ENCODE measurements at regions not wholly inside any gene's neighbourhood (a gene's known extent, or its start where the extent isn't known, plus 50 kb on each side); places are given as distances from the start of the nearest gene placed in this dataset.

- WGBS = 71% methylated on average over 14 of the region's 17 CpGs
Measured at GRCh38 chr10:118482393-118483331, 112.8 kb downstream of the PRLHR start.

DNA sequence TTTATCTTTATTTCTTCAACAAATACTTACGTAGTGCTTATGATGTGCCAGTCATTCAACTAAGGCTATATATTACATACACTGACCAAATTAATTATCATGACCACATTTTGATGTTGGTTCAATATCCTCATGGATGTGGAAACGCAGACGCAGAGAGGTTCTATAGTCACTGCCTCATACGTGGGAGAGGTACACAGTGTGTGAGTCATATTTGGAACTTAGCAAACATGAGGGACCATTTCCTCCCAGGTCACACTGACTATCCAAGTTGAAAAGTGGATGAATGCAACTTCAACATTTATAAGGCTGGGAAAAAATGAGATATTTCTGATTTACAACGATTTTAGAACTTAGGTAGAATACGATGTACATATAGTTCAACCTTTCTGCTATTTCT, 113.6 kb downstream of the PRLHR start:
- H2BK120ac ChIP-seq (ENCODE audit: low read depth, low read length) = no peak overlapping the region
- H3K14ac ChIP-seq (ENCODE audit: low read length in 2 of 2) = no peak overlapping the region
- no peak overlapping the region for H3K4ac ChIP-seq (ENCODE audit: low read depth in 1 of 2, low read length in 2 of 2)
- no peak overlapping the region for H2AFZ ChIP-seq (ENCODE audit: low read depth, low read length)
- H2BK12ac ChIP-seq (ENCODE audit: low read length in 2 of 2) = no peak overlapping the region
- H3K18ac ChIP-seq (ENCODE audit: low read depth in 1 of 2, low read length in 2 of 2) = no peak overlapping the region
- no peaks in the 10 kb centered on the region for H3K9me3 ChIP-seq (ENCODE audit: control insufficient read depth, low read length)
- H3K23ac ChIP-seq (ENCODE audit: low read length in 2 of 2) = no peak overlapping the region
- no peaks in the 10 kb centered on the region for H3K36me3 ChIP-seq (ENCODE audit: control insufficient read depth in 1 of 2, insufficient read depth in 2 of 2, low read depth in 1 of 2, low read length in 2 of 2)
- H2AK5ac ChIP-seq (ENCODE audit: low read length, severe bottlenecking) = no peak overlapping the region
- DNase-seq = no peak
- no peak overlapping the region for H4K8ac ChIP-seq (ENCODE audit: low read length)
- H3K4me2 ChIP-seq (ENCODE audit: low read length, poor library complexity, severe bottlenecking) = no peak overlapping the region
- no peaks in the 10 kb centered on the region for H3K4me1 ChIP-seq (ENCODE audit: control insufficient read depth, insufficient read depth, low read depth, low read length)
- whole genome bisulfite sequencing = 90% methylated on average over 3 of the region's 6 CpGs
- H2BK5ac ChIP-seq (ENCODE audit: low read depth, low read length, poor library complexity, severe bottlenecking) = no peak overlapping the region
- no peak overlapping the region for H2BK15ac ChIP-seq (ENCODE audit: low read depth, poor library complexity, severe bottlenecking)
- H3K27ac ChIP-seq (ENCODE audit: low read length, poor library complexity, severe bottlenecking) = no peak overlapping the region
- no peaks in the 10 kb centered on the region for H3K79me1 ChIP-seq (replicated peaks; ENCODE audit: low read length, poor library complexity, severe bottlenecking)
- no peak overlapping the region for H4K91ac ChIP-seq (ENCODE audit: low read length)
- H3K4me3 ChIP-seq (ENCODE audit: insufficient read depth in 1 of 2, low read depth in 1 of 2, low read length in 2 of 2) = no peak overlapping the region
- peaks cover 0 to 3% of the 10 kb centered on the region in 2 experiments for H3K27me3 ChIP-seq (ENCODE audit: control insufficient read depth in 1 of 2, insufficient read depth in 1 of 2, low read length in 2 of 2)
- no peak overlapping the region for H3K9ac ChIP-seq (ENCODE audit: low read length)

More at GRCh38 chr10:118482393-118483331, 112.8 kb downstream of the PRLHR start:
- H2AFZ ChIP-seq (ENCODE audit: low read depth, low read length) = no peak overlapping the region
- no peaks in the 10 kb centered on the region for H3K4me1 ChIP-seq (ENCODE audit: control insufficient read depth, insufficient read depth, low read depth, low read length)
- no peak overlapping the region for H3K14ac ChIP-seq (ENCODE audit: low read length in 2 of 2)
- H3K4ac ChIP-seq (ENCODE audit: low read depth in 1 of 2, low read length in 2 of 2) = no peak overlapping the region
- no peak overlapping the region for H2BK12ac ChIP-seq (ENCODE audit: low read length in 2 of 2)
- H3K4me3 ChIP-seq (ENCODE audit: insufficient read depth in 1 of 2, low read depth in 1 of 2, low read length in 2 of 2) = no peak overlapping the region
- H2BK120ac ChIP-seq (ENCODE audit: low read depth, low read length) = no peak overlapping the region
- H3K23ac ChIP-seq (ENCODE audit: low read length in 2 of 2) = no peak overlapping the region
- no peaks in the 10 kb centered on the region for H3K9me3 ChIP-seq (ENCODE audit: control insufficient read depth, low read length)
- H2AK5ac ChIP-seq (ENCODE audit: low read length, severe bottlenecking) = no peak overlapping the region
- no peak for DNase-seq
- H2BK5ac ChIP-seq (ENCODE audit: low read depth, low read length, poor library complexity, severe bottlenecking) = no peak overlapping the region
- H4K91ac ChIP-seq (ENCODE audit: low read length) = no peak overlapping the region
- no peak overlapping the region for H2BK15ac ChIP-seq (ENCODE audit: low read depth, poor library complexity, severe bottlenecking)
- no peaks in the 10 kb centered on the region for H3K79me1 ChIP-seq (replicated peaks; ENCODE audit: low read length, poor library complexity, severe bottlenecking)
- H3K36me3 ChIP-seq (ENCODE audit: control insufficient read depth in 1 of 2, insufficient read depth in 2 of 2, low read depth in 1 of 2, low read length in 2 of 2) = no peaks in the 10 kb centered on the region
- H3K9ac ChIP-seq (ENCODE audit: low read length) = no peak overlapping the region
- no peak overlapping the region for H3K27ac ChIP-seq (ENCODE audit: low read length, poor library complexity, severe bottlenecking)
- no peak overlapping the region for H4K8ac ChIP-seq (ENCODE audit: low read length)
- peaks cover 0 to 3% of the 10 kb centered on the region in 2 experiments for H3K27me3 ChIP-seq (ENCODE audit: control insufficient read depth in 1 of 2, insufficient read depth in 1 of 2, low read length in 2 of 2)
- H3K18ac ChIP-seq (ENCODE audit: low read depth in 1 of 2, low read length in 2 of 2) = no peak overlapping the region
- H3K4me2 ChIP-seq (ENCODE audit: low read length, poor library complexity, severe bottlenecking) = no peak overlapping the region

- Histone ChIP-seq H3K79me1 (replicated peaks; ENCODE audit: low read length, poor library complexity, severe bottlenecking) (no peaks in the 10 kb centered on the region), H3K23ac (ENCODE audit: low read length in 2 of 2) (no peak overlapping the region), H2BK15ac (ENCODE audit: low read depth, poor library complexity, severe bottlenecking) (no peak overlapping the region), H3K4me2 (ENCODE audit: low read length, poor library complexity, severe bottlenecking) (no peak overlapping the region), H3K27ac (ENCODE audit: low read length, poor library complexity, severe bottlenecking) (no peak overlapping the region), H3K9ac (ENCODE audit: low read length) (no peak overlapping the region), H2AFZ (ENCODE audit: low read depth, low read length) (no peak overlapping the region), H3K4me3 (ENCODE audit: insufficient read depth in 1 of 2, low read depth in 1 of 2, low read length in 2 of 2) (no peak overlapping the region), H3K4ac (ENCODE audit: low read depth in 1 of 2, low read length in 2 of 2) (no peak overlapping the region), H3K9me3 (ENCODE audit: control insufficient read depth, low read length) (no peaks in the 10 kb centered on the region), H3K27me3 (ENCODE audit: control insufficient read depth in 1 of 2, insufficient read depth in 1 of 2, low read length in 2 of 2) (no peaks in the 10 kb centered on the region), H3K36me3 (ENCODE audit: control insufficient read depth in 1 of 2, insufficient read depth in 2 of 2, low read depth in 1 of 2, low read length in 2 of 2) (no peaks in the 10 kb centered on the region), H2BK120ac (ENCODE audit: low read depth, low read length) (no peak overlapping the region), H3K18ac (ENCODE audit: low read depth in 1 of 2, low read length in 2 of 2) (no peak overlapping the region), H2BK12ac (ENCODE audit: low read length in 2 of 2) (no peak overlapping the region), H4K91ac (ENCODE audit: low read length) (no peak overlapping the region), H2AK5ac (ENCODE audit: low read length, severe bottlenecking) (no peak overlapping the region), H3K14ac (ENCODE audit: low read length in 2 of 2) (no peak overlapping the region), H2BK5ac (ENCODE audit: low read depth, low read length, poor library complexity, severe bottlenecking) (no peak overlapping the region), H4K8ac (ENCODE audit: low read length) (no peak overlapping the region), H3K4me1 (ENCODE audit: control insufficient read depth, insufficient read depth, low read depth, low read length) (no peaks in the 10 kb centered on the region)
- 70% methylated on average over 4 of the region's 6 CpGs for WGBS
- DNase-seq = no peak
Measured at GRCh38 chr10:118475214-118475613, 120.2 kb downstream of the PRLHR start.

DNA sequence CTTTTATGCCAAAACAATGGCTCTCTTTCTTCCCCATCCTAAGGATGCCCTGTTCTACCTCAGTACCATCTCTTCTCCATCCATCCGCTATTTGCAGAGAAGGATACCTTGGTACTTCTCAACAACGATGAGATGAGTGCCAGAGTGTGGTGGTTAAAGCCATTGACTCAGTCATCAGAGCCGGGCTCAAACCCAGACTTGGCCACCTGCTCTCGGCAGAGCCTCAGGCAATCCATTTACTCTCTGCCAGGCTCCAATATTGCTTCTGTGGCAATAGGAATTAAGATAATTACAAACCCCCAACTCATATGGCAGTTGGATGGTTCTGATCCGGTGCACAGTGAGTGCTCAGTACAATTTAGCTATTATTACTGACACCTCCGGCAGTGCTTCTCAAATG, 121.3 kb downstream of the PRLHR start:
- no peak overlapping the region for H2AFZ ChIP-seq (ENCODE audit: low read depth, low read length)
- WGBS = 80% methylated on average over 6 of the region's 6 CpGs
- H2BK5ac ChIP-seq (ENCODE audit: low read depth, low read length, poor library complexity, severe bottlenecking) = no peak overlapping the region
- H3K4me1 ChIP-seq (ENCODE audit: control insufficient read depth, insufficient read depth, low read depth, low read length) = no peaks in the 10 kb centered on the region
- no peak overlapping the region for H3K4me3 ChIP-seq (ENCODE audit: insufficient read depth in 1 of 2, low read depth in 1 of 2, low read length in 2 of 2)
- H2BK12ac ChIP-seq (ENCODE audit: low read length in 2 of 2) = no peak overlapping the region
- no peak overlapping the region for H3K18ac ChIP-seq (ENCODE audit: low read depth in 1 of 2, low read length in 2 of 2)
- no peak overlapping the region for H2BK120ac ChIP-seq (ENCODE audit: low read depth, low read length)
- no peaks in the 10 kb centered on the region for H3K79me1 ChIP-seq (replicated peaks; ENCODE audit: low read length, poor library complexity, severe bottlenecking)
- no peak overlapping the region for H3K14ac ChIP-seq (ENCODE audit: low read length in 2 of 2)
- no peak overlapping the region for H3K27ac ChIP-seq (ENCODE audit: low read length, poor library complexity, severe bottlenecking)
- H2BK15ac ChIP-seq (ENCODE audit: low read depth, poor library complexity, severe bottlenecking) = no peak overlapping the region
- no peak overlapping the region for H3K9ac ChIP-seq (ENCODE audit: low read length)
- H3K9me3 ChIP-seq (ENCODE audit: control insufficient read depth, low read length) = no peaks in the 10 kb centered on the region
- no peak overlapping the region for H2AK5ac ChIP-seq (ENCODE audit: low read length, severe bottlenecking)
- no peak overlapping the region for H3K4ac ChIP-seq (ENCODE audit: low read depth in 1 of 2, low read length in 2 of 2)
- no peak for DNase-seq
- no peaks in the 10 kb centered on the region for H3K27me3 ChIP-seq (ENCODE audit: control insufficient read depth in 1 of 2, insufficient read depth in 1 of 2, low read length in 2 of 2)
- H3K4me2 ChIP-seq (ENCODE audit: low read length, poor library complexity, severe bottlenecking) = no peak overlapping the region
- H4K8ac ChIP-seq (ENCODE audit: low read length) = no peak overlapping the region
- no peaks in the 10 kb centered on the region for H3K36me3 ChIP-seq (ENCODE audit: control insufficient read depth in 1 of 2, insufficient read depth in 2 of 2, low read depth in 1 of 2, low read length in 2 of 2)
- no peak overlapping the region for H3K23ac ChIP-seq (ENCODE audit: low read length in 2 of 2)
- H4K91ac ChIP-seq (ENCODE audit: low read length) = no peak overlapping the region
